GM21360 (cell line): ENCODE measurements at regions not wholly inside any gene's neighbourhood (a gene's known extent, or its start where the extent isn't known, plus 50 kb on each side); places are given as distances from the start of the nearest gene placed in this dataset.

Experiments used
- ATAC-seq: cut with Tn5 transposase; IDR thresholded peaks from one replicate; pipeline ENCODE4 v1.9.1; 2021; ENCODE audit warnings: mild to moderate bottlenecking, moderate library complexity; ENCODE audit not compliant: unreplicated experiment

DNA sequence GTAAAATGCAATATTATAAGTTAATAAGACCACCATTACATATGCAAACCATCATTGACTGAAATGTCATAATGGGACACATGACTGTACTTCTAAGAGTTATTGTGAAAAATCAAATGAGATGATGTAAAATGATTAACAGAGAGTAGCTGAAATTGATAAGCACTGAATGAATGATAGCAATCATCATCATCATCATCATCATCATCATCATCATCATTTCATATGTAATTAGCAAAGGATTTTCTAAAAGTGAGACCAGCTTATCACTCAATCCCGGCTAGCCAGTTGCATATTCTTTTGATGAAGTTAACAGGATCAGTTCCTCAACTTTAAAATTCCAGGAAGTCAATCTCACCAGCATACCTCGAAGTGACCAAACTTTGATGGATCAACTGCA, 650.3 kb upstream of the KLF4 start:
- no peak for ATAC-seq

DNA sequence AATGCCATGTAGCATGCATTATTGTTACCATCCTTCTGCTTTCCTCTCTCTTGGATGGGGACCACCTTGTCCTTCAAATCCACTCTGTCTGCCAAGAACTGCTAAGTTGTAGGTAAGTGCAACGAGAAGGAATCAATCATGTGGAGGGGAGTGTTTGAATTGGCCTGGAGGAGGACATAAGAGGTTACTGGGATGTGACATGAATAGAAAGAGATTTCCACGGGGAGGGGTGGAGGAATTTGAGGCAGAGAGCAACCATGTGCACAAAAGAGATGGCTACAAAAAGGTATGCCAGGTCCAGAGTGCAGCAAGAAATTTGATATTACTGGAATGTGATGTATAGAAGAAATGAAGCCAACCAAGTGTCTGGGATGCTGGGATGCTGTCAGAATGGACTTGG, 648.9 kb upstream of the KLF4 start:
- no peak for ATAC-seq

DNA sequence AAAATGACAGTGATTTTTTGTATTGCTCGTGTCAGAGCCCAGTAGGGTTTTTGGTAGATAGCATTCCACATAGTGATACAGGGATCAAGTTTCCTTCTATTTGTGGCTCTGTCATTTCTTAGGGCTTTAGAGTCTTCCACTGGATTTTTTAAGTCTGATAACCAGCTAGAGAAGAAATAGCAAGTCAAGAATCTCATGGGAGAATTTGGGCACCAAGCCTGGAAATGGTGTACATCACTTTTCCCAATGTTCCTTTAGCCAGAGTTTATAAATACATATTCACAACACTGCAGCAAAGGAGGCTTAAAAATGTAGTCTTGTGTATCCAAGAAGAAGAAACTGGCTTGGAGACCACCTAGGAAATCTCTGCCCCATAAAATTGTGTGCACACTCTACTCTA, 647.1 kb upstream of the KLF4 start:
- ATAC-seq = no peak

DNA sequence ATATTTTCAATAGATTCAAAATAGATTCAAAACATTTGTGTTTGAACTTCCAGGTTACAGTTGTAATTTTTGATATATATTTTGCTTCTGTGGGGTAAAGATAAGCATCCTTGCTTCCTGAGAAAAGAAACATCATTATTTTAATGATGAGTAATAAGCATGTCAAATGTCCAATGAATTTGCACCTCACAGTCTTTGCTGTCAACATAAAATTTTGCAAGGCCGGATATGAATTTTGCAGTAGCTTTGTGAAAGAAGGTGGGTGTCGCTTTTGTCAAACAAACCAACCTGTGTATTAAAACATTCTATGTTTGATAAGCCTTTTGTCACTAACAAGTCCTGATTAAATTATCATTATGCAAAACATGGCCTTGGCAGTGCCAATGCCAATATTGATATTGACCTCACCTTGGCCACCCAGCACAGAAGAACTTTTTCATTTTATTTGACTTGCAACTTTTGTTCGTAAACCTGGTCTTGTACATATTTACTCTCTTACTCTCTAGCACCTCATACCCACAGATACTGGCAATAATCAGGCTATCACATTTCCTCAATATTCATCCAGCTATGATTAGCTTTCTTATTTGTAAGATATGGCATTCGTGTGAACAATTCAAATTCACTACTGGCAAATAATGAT, 645.0 kb upstream of the KLF4 start:
- no peak for ATAC-seq

DNA sequence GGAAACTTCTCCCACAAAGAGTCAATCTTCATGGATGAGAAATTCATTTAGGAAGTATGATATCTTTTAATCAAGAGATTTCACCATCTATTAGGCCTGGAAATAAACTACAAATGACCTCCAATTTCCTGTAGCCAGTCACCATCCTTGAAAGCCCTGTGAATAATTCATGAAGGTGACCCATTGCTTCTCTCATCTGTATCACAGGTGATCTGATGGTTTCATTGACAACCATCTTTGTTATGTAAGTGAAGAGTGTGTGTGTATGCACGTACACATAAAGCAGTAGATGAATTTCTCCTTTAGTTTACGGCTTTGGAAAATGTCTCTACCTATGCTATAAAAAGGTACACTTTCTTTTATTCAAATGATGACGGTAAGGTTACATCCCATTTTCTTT, 644.1 kb upstream of the KLF4 start:
- no peak for ATAC-seq

DNA sequence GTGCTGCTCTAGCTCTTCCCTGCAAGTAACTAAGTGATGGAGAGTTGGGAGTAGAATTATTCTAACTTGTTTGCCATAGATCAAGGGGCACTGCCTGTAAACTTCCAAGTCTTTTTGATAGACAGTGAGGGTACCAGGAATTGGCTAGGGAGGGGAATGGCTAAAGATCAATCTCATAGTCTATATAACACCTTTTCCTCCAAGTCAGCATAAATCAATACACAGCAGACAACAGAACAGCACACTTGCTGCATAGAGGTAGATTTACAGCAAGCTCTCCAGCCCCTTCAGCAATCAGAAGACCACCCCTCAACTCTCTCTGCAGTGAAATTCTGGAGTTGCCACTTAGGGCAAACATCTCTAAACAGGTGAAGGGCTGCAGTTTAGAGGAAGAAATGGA, 643.5 kb upstream of the KLF4 start:
- ATAC-seq = no peak

DNA sequence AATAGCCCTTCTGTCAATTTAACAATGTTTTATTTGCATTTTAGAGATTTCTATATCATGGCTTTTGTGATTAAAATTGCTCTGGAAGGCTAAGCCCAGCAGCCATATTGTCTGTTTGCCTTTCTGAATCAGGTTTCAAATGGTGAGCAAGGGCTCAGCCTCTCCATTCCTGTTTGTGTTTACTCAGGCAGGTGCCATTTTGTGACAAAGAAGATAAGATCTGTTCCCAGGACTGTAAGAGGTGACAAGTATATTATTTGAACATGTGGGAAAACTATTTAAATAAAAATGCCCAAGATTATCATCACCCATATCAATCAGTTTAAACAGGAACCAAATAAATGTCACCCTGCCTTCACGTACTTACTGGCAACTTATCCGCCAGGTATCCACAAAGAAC, 641.3 kb upstream of the KLF4 start:
- ATAC-seq = no peak

DNA sequence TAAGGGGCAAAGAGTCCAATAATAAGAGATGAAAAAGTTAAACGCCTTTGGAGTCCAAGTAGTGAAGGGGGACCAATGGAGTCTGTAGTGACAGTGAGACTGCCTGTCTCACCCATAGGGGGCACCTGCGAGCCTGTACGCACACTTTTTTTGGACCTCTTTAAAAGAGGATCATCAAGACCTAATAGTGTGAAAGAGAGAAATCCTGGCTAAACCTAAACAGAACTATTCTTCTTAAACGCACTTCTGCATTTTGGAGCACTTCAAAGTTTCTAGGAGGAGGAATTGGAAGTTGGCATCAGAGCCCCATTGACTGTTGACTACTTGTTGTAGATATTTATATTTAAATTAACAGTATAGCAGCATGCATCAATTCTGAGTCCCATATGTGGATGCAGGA, 636.1 kb upstream of the KLF4 start:
- ATAC-seq = no peak

DNA sequence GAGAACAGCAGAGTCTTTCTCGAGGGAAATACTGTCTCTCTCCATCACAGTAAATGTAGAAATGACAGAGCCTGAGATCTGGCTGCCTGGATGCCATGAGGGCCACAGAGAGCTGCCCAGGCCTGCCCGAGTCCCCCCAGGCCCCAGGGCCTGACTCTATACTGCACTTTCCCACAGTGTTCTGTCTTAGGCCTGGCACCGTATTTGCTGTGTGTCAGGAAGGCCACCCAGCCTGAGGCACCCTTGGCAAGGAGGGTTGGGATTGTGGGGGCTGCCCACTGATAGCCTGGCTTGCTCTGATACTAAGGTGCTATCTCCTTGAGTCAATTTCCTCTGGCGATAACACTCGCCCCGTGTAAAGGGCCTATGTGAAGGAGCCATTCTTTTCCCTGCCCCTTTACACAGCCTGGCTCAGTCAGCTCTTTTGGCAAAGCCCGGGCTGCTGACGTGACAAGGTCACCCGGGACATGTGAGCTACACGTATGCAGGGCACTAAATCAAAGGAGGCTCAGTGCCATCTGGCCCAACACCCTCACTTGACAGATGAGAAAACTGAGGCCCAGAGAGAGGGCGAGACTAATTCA, 630.1 kb upstream of the KLF4 start:
- ATAC-seq = no peak

DNA sequence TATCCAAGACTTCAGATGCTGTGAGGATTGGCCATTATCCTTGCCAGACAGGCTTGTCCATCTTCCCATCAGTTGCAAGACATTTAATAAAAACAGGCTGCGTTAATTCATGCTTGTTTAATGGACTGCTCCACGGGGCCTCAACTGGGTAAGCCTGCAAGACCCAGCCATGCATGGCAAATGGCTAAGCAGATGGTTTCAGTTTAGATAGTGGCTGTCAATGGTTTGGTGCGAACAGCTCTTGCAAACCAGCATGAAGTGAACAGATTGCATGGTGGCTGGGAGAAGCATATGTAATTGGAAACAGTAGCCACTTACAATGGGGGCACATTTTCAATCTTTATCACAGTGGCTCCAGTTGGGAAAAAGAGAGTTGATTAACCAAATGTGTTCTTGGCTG, 628.2 kb upstream of the KLF4 start:
- no peak for ATAC-seq

DNA sequence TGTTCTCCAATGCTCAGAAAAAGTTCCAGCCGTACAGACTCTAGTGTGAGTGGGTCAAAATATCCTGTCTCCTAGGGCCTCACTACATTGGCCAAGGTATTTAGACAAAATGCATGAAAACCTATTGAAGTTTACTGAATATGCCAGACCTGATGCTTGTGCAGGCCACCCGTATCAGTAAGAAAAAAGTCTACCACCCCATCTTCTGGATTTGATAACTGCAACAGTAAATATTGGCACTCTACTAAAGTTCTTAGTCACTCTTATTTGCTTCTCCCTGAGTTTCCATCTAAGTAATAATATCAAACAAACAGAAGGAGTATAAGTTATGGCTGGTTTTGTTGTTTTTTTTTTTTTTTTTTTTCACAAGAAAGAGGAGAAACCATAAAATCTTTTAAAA, 627.7 kb upstream of the KLF4 start:
- no peak for ATAC-seq

DNA sequence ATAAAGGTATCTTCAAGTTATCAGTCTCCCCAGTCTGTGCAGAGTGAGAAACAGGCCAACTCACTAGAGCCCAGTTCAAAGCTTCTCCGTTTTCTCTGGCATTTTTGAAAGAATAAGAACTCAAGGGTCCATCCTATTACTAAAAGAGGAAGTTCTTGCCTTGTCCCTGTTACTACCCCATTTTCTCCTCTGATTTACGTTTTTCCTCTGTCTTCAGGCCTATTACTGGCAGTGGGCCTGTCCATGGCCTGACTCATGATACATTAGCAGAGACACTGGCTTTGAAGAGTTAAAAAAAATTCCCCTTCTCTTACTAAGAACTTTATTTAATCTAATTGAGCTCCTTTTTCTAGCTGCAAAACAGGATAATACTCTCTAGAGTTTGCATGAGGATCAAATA, 624.0 kb upstream of the KLF4 start:
- ATAC-seq = no peak

DNA sequence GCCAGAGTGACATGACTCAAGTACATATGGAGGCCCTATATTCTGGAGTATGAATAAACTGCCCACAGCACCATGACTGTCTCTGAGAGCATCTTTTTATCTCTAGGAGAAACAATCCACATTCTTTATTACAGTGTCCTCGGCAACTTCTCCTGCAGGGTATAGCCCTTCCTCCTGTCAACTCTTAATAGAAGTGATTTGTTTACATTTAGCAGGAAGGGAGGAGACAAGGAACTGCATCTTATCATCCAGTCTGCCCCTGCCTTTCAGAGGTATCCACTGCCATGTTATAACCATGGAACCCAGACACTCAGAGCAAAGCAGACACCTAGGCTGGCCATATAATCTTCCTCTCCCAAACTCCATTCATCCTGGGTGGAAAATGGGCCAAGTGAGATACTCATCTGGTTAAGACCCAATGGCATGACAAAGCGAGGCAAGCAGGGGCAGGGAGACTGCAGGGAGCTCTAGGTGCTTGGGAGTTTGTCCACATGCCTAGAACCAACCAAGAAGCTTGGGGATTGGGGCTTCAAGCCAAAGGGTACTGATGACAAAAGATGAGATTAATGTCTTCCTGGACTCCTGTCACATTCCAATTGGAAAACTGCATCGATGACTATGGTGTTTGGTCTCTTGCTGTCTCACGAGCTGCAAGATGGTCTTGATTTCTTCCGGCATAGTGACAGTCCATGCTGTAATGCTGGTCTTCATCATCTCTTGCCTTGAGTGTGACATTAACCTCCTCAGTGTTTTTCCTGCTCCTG, 620.5 kb upstream of the KLF4 start:
- ATAC-seq = no peak

DNA sequence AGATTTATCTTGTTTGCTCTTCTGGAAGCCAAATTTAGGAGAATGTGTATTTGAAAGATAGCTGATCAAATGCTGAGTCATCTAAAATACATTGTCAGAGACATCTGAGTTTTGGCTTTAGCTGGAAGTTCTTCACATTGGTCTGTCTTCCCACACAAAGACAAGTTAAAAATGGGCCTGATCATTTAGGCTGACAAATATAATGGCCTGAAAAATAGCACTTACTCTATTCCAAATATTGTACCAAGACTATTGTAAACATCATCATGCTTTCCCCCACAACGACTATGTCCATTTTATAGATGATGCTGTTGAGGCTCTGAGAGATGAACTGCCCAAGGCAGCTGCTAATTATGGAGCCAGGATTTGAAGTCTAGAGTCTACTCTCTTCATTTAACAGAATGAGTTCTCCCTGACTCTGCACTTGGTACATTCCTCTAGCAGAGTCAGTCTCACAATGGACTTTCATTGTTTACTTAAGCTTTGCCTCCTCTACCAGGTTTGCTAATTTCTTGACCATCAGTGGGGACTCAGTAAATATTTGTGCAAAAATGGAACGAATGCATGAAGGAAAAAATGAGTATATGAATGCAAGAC, 619.4 kb upstream of the KLF4 start:
- no peak for ATAC-seq

DNA sequence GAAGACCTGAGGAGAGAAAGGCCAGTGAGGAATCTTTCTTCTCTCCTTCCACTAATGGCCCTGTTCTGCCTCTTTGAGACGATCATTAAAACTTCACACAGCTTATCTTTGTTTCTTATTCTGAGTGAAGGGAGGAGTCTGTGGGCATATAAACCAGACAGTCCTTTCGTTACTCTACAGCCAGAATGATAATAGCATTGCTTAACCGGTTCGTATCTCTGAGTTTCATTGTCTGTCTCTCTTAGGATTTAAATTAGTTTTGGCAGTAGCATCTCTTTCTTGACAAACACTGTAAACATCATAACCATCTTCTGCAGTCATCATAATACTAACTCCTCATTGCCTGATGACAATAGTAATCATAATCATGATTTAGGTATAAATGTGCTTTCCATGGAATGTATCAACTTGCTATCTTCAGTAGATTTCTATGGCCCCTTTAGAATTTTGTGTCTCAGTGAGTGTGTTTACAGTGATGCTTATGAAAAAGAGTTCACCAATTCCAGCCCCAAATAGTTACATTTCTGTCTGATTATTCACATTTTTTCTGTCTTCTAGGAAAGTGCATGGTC, 618.8 kb upstream of the KLF4 start:
- no peak for ATAC-seq

DNA sequence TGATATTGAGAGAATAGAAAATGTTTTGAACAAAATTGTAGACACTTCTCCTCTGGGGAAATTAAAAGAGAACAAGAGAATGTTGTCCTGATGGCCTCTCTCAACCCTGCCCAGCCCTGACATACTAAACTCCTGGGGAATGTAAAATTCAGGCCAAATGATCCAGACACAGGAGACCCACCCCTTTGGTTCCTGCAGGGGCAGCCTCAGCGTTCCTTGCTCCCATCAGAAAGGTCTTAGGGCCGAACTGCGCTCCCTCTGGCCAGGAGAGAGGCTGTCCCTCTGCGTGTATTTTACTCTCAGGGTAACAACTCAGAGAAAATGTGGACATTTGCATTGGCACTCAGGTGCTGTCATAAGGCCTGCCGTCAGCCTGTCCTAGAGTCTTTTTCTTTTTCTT, 616.3 kb upstream of the KLF4 start:
- no peak for ATAC-seq

DNA sequence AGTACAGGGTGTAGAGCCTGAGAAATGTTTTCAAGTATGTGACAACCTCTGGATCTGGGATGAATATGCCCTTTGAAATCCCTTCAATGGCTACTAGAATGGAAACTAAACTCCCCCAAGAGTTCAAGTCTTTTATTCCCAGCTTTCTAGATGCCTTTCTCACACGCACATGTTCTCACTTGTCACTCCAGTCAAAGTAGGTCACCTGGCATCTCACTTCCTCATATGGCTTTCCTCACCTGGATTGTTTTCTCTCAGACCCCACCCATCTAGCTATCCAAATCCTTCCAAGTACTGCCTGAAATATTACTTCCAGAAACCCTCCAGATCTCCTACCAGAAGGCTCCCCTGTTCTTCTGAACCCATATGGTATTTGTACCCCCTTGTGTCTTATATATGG, 615.4 kb upstream of the KLF4 start:
- no peak for ATAC-seq

DNA sequence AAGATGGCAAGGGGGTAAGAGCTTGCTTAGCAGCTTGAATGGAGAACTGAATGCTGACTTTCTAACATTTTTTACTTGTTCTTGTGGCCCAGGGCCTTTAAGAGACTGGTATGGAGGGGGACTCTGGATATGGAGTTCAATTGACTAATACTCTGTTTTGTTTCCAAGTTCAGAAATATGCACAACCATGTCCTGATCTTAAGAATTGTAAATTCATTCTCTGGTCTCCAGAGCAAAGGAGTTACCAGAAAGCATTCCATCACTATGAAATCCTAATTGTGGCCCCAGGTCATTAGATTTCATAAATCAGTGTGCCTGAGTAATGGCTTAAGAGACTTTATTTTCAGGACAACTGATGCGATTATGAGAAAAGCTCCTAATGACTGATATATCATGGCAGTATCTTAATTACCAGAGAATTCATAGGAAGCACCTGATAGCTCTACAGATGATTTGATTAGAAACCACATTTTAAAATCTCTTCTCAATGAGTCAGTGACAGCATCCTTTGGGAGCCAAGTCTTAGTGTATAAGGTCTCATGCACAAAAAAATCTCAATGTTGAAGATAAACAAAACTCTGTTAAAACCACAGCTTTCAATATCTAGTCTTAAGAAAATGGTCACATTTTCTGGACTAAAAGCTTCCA, 613.6 kb upstream of the KLF4 start:
- ATAC-seq = no peak

DNA sequence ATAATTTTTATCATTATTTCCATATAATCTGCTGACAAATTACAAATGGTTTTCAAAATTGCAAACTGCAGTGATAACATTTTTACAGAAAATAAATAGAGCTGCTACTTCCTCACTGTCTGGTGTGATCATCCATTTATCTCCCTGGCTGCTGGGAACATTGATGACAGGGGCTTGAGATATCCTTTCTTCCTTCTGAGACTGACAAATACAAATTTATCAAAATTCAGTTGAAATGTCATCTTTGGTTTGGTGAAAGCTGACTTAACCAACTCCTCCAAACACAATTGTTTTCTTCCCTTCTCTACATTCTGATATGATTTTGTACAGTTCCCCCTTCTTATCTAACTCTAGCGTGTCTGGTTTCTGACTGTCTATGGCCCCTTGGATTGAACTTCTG, 611.8 kb upstream of the KLF4 start:
- no peak for ATAC-seq

DNA sequence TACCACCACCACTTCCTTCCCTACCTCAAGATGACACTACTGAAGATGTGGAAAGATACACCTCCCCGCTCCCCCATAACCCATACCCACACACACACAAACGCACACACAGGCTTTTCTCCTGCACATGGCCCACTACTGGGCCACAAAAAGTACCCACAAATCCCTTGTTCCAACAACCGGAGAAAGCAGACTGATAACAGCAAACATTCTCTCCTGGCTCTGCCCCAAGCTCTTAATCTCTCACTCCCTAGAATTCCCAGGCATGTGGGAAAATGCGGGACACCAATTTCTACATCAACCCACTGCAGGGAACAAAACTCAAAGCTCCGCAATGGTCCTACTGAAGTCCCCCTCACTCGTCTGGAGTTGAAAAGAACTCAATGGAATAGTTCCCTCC, 611.0 kb upstream of the KLF4 start:
- ATAC-seq = no peak

DNA sequence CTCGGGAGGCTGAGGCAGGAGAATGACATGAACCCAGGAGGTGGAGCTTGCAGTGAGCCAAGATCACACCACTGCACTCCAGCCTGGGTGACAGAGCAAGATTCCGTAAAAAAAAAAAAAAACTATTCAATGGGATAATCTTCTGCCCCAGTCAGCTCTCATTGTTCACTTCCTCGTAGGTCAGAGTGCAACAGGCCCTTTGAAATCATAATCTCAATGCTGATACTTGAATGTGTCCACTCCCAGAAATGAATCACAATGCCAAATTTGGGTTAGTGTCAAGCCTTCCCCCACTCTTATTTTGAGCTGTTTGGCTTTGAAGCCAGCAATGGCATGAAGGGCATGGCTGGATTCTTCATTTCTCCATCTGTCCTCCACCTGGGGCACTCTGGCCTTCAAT, 610.3 kb upstream of the KLF4 start:
- no peak for ATAC-seq
